ENCODE measurements at regions not wholly inside any gene's neighbourhood (a gene's known extent, or its start where the extent isn't known, plus 50 kb on each side); places are given as distances from the start of the nearest gene placed in this dataset.

DNA sequence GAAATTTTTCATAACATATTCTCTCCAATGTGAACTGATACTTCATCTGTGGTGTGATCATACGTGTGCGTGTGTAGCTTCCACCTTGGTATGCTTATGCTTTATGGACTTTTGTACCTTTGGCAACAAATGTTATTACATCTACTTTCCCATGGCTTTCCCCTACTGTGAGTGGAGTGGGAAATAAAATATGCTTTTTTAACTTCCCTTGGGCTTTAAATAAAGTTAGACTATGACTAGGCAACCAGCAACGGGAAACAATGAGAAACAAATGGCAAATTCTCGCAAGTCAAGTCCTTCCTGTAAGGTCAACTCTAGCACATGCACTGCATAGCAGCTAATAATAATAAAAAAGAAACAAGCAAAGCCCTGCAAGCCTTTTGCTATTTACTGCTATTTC, 205.0 kb upstream of the PDE5A start:
- H3K27ac ChIP-seq = peak overlapping the region; percentile 57 to 82
- peak overlapping the region; percentile 37 for H3K4me3 ChIP-seq
- DNase-seq (ENCODE audit: low spot score) = no peak
- TF ChIP-seq, protein P1, sequence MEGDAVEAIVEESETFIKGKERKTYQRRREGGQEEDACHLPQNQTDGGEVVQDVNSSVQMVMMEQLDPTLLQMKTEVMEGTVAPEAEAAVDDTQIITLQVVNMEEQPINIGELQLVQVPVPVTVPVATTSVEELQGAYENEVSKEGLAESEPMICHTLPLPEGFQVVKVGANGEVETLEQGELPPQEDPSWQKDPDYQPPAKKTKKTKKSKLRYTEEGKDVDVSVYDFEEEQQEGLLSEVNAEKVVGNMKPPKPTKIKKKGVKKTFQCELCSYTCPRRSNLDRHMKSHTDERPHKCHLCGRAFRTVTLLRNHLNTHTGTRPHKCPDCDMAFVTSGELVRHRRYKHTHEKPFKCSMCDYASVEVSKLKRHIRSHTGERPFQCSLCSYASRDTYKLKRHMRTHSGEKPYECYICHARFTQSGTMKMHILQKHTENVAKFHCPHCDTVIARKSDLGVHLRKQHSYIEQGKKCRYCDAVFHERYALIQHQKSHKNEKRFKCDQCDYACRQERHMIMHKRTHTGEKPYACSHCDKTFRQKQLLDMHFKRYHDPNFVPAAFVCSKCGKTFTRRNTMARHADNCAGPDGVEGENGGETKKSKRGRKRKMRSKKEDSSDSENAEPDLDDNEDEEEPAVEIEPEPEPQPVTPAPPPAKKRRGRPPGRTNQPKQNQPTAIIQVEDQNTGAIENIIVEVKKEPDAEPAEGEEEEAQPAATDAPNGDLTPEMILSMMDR (IDR thresholded peaks at IDR 0.05) = no peak

DNA sequence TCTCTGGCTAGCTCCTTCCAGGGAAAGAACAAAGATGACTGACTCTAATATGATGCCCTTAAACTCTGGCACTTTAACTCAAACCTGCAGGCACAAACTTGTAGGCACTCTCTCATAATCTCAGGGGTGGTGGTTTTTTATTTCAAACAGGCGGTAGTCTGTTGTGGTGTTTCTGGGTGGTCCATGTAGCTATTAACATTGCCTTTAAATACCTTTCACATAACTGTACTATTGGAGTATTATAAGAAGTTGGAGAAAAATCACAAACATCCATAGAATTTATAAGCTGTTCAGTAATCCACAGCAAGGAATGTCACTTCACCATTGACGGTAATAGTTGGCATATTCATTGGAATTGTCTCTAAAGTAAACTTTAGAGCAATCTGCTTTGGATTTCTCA, 204.2 kb upstream of the PDE5A start:
- DNase-seq (ENCODE audit: low spot score) = no peak
- TF ChIP-seq, protein P1 (IDR thresholded peaks at IDR 0.05) = no peak
- peak overlapping the region; percentile 46 to 57 for H3K27ac ChIP-seq
- no peak overlapping the region for H3K4me3 ChIP-seq

DNA sequence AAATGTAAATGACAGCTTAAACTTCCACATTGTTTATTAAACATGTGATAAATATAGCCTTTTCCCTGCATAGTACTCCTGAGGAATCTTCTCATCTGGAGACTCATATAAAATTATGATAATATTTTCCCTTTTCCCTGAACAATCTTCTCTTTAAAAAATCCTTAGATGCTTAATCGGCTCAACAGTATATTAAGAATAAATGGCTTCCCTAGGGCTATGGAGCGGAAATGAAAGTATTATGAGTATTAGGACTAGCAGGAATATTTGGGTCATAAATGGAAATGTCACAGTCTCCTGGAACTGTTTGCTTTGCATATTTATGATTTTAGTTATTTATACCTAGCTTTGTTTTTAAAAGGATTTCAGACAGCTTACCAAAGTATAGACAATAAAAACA, 200.7 kb upstream of the PDE5A start:
- TF ChIP-seq, protein P1 (IDR thresholded peaks at IDR 0.05) = no peak
- no peak for DNase-seq (ENCODE audit: low spot score)
- no peak overlapping the region for H3K4me3 ChIP-seq
- H3K27ac ChIP-seq = no peak overlapping the region

DNA sequence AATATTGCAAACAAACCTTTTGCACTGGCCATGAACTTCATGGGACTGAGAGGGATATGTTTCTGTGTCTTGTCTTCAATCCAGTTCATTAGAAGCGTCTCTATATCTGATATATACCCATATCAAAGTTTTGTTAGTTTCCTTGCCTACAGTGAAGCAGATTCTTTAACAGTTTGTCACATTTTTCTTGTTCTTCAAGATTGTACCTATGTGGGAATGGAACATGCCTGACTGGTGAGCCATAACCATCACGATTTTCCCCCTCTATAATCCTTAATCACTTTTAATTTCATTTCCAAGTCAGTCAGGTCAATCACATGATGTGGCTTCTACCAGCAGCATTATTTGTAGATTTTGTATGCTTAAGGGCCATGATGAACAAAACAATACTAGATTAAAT, 197.1 kb upstream of the PDE5A start:
- no peak for DNase-seq (ENCODE audit: low spot score)
- Histone ChIP-seq H3K4me3 (no peak overlapping the region), H3K27ac (no peak overlapping the region)
- TF ChIP-seq, protein P1 (IDR thresholded peaks at IDR 0.05) = no peak

DNA sequence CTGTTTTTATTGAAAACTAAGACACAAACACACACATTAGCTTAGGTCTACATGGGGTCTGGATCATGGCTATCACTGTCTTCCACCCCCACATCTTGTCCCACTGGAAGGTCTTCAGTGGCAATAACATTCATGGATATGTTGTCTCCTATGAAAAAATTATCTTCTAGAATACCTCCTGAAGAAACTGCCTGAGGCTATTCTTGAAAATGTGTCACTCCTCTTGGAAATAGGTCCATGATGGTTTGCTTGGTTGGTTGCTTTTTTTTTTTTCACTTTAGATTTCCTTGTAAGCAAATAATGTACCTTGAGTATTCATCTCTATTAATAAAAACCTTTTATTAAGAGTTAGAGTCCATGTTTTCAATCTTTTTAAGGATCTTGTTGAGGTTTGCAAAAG, 195.3 kb upstream of the PDE5A start:
- TF ChIP-seq, protein P1 (IDR thresholded peaks at IDR 0.05) = no peak
- no peak overlapping the region for H3K27ac ChIP-seq
- no peak overlapping the region for H3K4me3 ChIP-seq
- DNase-seq (ENCODE audit: low spot score) = no peak

DNA sequence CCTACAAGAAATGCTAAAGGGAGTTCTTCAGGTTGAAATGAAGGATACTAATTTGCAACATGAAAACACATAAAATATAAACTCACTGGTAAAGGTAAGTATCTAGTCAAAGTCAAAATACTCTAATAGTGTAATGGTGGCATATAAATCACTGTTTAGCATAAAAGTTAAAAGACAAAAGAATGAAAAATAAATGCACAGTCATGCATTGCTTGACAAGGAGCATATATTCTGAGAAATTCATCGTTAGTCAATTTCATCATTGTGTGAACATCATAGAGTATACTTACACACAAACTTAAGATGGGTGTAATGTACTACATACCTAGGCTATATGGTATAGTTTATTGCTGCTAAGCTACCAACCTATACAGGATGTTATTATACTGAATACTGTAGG, 194.4 kb upstream of the PDE5A start:
- no peak overlapping the region for H3K27ac ChIP-seq
- TF ChIP-seq, protein P1 (IDR thresholded peaks at IDR 0.05) = no peak
- DNase-seq (ENCODE audit: low spot score) = no peak
- H3K4me3 ChIP-seq = no peak overlapping the region

DNA sequence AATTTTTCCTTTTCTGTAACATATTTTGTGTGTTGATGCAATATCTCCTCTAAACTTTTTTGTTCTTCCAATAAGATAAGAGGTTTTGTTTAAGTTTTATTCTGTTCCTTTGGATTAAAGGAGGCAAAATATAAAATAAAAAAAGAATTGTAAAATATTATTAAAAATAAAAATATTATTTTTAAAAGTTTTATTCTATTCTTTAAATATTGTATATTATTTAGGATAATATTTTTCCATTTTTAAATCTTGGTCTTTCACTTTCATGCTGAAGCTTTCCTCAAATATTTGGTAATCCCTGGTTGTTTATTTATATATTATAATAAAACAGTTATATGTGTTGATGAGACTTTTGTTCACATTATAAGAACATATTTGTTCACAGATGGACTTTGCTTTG, 187.9 kb upstream of the PDE5A start:
- no peak for DNase-seq (ENCODE audit: low spot score)
- Histone ChIP-seq H3K4me3 (no peak overlapping the region), H3K27ac (no peak overlapping the region)
- TF ChIP-seq, protein P1 (IDR thresholded peaks at IDR 0.05) = no peak

Measured in coronary artery (tissue), 2 donors.